IMR-90 (cell line): ENCODE measurements at regions not wholly inside any gene's neighbourhood (a gene's known extent, or its start where the extent isn't known, plus 50 kb on each side); places are given as distances from the start of the nearest gene placed in this dataset.

ENCODE experiments used
- ATAC-seq: fragments of 200-7000 bp; cut with Tn5 transposase; 2 replicates; pipeline ENCODE4 v1.9.1; 2020; ENCODE audit warnings: low read depth, mild to moderate bottlenecking, moderate library complexity
- BruUV-seq: library from RNA; stranded (reverse); fragments of 400-500 nt; replicated peaks from 2 replicates; lab custom pipeline; 2021; lab: Mats Ljungman, UMichigan
- CTCF ChIA-PET: fragments of 300-600 bp; formaldehyde crosslinking; extraction: SDS; loops from one replicate; lab custom pipeline; 2021; ENCODE audit warnings: antibody characterized with exemption; lab: Yijun Ruan, JAX
- POLR2A ChIA-PET: fragments of 300-600 bp; sonication (Branson Sonifier 250); formaldehyde crosslinking; loops from one replicate; lab custom pipeline; 2022; ENCODE audit warnings: antibody characterized with exemption; ENCODE audit not compliant: unreplicated experiment; lab: Charles Lee
- DNase-seq: peaks from one replicate; pipeline ENCODE4 v3.0.0; 2013
- H2AFZ ChIP-seq: replicated peaks from 2 replicates; pipeline ENCODE3; 2013; ENCODE audit warnings: low read length, mild to moderate bottlenecking; ENCODE audit not compliant: poor library complexity
- H2AK5ac ChIP-seq: 2 replicates; pipeline ENCODE4 v1.6.1; 2013; ENCODE audit warnings: low read depth, low read length, inconsistent platforms
- H2AK9ac ChIP-seq: replicated peaks from 2 replicates; pipeline ENCODE3; 2013; ENCODE audit warnings: mild to moderate bottlenecking, low read depth, low read length, moderate library complexity; ENCODE audit not compliant: poor library complexity
- H2BK120ac ChIP-seq: 2 replicates; pipeline ENCODE4 v1.6.1; 2013; ENCODE audit warnings: low read depth, low read length, inconsistent platforms
- H2BK15ac ChIP-seq: 3 replicates; pipeline ENCODE4 v1.6.1; 2013; ENCODE audit warnings: low read depth, low read length, inconsistent platforms
- H2BK20ac ChIP-seq: 2 replicates; pipeline ENCODE4 v1.6.1; 2013; ENCODE audit warnings: low read depth, mild to moderate bottlenecking, inconsistent platforms, low read length, moderate library complexity
- H2BK5ac ChIP-seq: 2 replicates; pipeline ENCODE4 v1.6.1; 2013; ENCODE audit warnings: mild to moderate bottlenecking, low read depth, low read length, inconsistent platforms; ENCODE audit not compliant: poor library complexity, severe bottlenecking
- H3K14ac ChIP-seq: replicated peaks from 2 replicates; pipeline ENCODE4 v1.6.1; 2013; ENCODE audit warnings: low read depth, low read length, inconsistent platforms
- H3K18ac ChIP-seq: 2 replicates; pipeline ENCODE4 v1.6.1; 2013; ENCODE audit warnings: low read depth, low read length, control low read depth
- H3K23ac ChIP-seq: 2 replicates; pipeline ENCODE4 v1.6.1; 2013; ENCODE audit warnings: low read depth, low read length, inconsistent platforms
- H3K27ac ChIP-seq: 2 replicates; pipeline ENCODE4 v1.5.1; 2013; ENCODE audit warnings: mild to moderate bottlenecking, control low read depth, low read length; ENCODE audit not compliant: insufficient read depth
- H3K27me3 ChIP-seq: 2 replicates; pipeline ENCODE4 v1.6.1; 2013; ENCODE audit warnings: low read length; ENCODE audit not compliant: control insufficient read depth, insufficient read depth
- H3K36me3 ChIP-seq: 2 replicates; pipeline ENCODE4 v1.6.1; 2013; ENCODE audit warnings: low read length, mixed read lengths; ENCODE audit not compliant: control insufficient read depth, insufficient read depth
- H3K4ac ChIP-seq: 2 replicates; pipeline ENCODE4 v1.6.1; 2013; ENCODE audit warnings: low read depth, low read length, inconsistent platforms
- H3K4me1 ChIP-seq: 2 replicates; pipeline ENCODE4 v1.6.1; 2013; ENCODE audit warnings: low read length, mixed read lengths; ENCODE audit not compliant: control insufficient read depth, insufficient read depth
- H3K4me2 ChIP-seq: 2 replicates; pipeline ENCODE4 v1.6.1; 2013; ENCODE audit warnings: low read depth, mild to moderate bottlenecking, control low read depth, low read length, moderate library complexity
- H3K4me3 ChIP-seq: 2 replicates; pipeline ENCODE4 v1.5.1; 2013; ENCODE audit warnings: low read depth, mild to moderate bottlenecking, control low read depth, low read length, moderate library complexity; ENCODE audit not compliant: insufficient read depth
- H3K56ac ChIP-seq: 2 replicates; pipeline ENCODE4 v1.6.1; 2013; ENCODE audit warnings: low read length, inconsistent platforms; ENCODE audit not compliant: insufficient read depth; ENCODE audit errors: extremely low read depth
- H3K79me1 ChIP-seq, 2 experiments: 2 replicates each; pipeline ENCODE4 v1.6.1; 2013; ENCODE audit warnings: low read length in 2 of 2, inconsistent platforms in 1 of 2, low read depth in 1 of 2
- H3K9ac ChIP-seq: 2 replicates; pipeline ENCODE4 v1.6.1; 2013; ENCODE audit warnings: low read depth, low read length, control low read depth
- H3K9me1 ChIP-seq: 2 replicates; pipeline ENCODE4 v1.6.1; 2013; ENCODE audit warnings: low read length, inconsistent platforms; ENCODE audit not compliant: insufficient read depth
- H3K9me3 ChIP-seq: 2 replicates; pipeline ENCODE4 v1.6.1; 2013; ENCODE audit warnings: low read length; ENCODE audit not compliant: control insufficient read depth, insufficient read depth
- H4K20me1 ChIP-seq: 2 replicates; pipeline ENCODE4 v1.6.1; 2013; ENCODE audit warnings: low read length, inconsistent platforms; ENCODE audit not compliant: insufficient read depth
- H4K5ac ChIP-seq: 2 replicates; pipeline ENCODE4 v1.6.1; 2013; ENCODE audit warnings: mild to moderate bottlenecking, low read depth, low read length, control low read depth
- H4K8ac ChIP-seq, 2 experiments: 2 replicates each; pipeline ENCODE4 v1.6.1; 2013; ENCODE audit warnings: low read depth in 2 of 2, low read length in 2 of 2, control low read depth in 1 of 2, inconsistent platforms in 1 of 2
- H4K91ac ChIP-seq: 2 replicates; pipeline ENCODE4 v1.6.1; 2013; ENCODE audit warnings: low read depth, low read length, inconsistent platforms; ENCODE audit not compliant: insufficient read depth
- BHLHE40 ChIP-seq: fragments of 150-350 bp; IDR thresholded peaks from 2 replicates; pipeline ENCODE4 v1.6.1; 2016; ENCODE audit warnings: mild to moderate bottlenecking, low read depth, low read length
- CEBPB ChIP-seq: IDR thresholded peaks from 2 replicates; pipeline ENCODE4 v1.6.1; 2012; ENCODE audit warnings: low read depth, low read length, improper control_type of control experiment
- CHD1 ChIP-seq: IDR thresholded peaks from 2 replicates; pipeline ENCODE4 v1.6.1; 2012; ENCODE audit warnings: low read depth, low read length, improper control_type of control experiment
- CTCF ChIP-seq: conservative IDR thresholded peaks from 2 replicates; pipeline ENCODE4 v1.5.1; 2012; ENCODE audit warnings: mild to moderate bottlenecking, low read depth, low read length, improper control_type of control experiment
- ELK1 ChIP-seq: fragments of 150-350 bp; IDR thresholded peaks from 2 replicates; pipeline ENCODE4 v1.6.1; 2016; ENCODE audit warnings: low read depth, mild to moderate bottlenecking, low read length, moderate library complexity, borderline replicate concordance
- FOS ChIP-seq: fragments of 150-350 bp; IDR thresholded peaks from 2 replicates; pipeline ENCODE4 v1.6.1; 2016; ENCODE audit warnings: low read depth, low read length
- MAFK ChIP-seq: IDR thresholded peaks from 2 replicates; pipeline ENCODE4 v1.6.1; 2012; ENCODE audit warnings: low read depth, low read length, improper control_type of control experiment
- MAZ ChIP-seq: IDR thresholded peaks from 2 replicates; pipeline ENCODE4 v1.6.1; 2012; ENCODE audit warnings: low read depth, mild to moderate bottlenecking, low read length, improper control_type of control experiment, moderate library complexity, borderline replicate concordance
- MXI1 ChIP-seq: IDR thresholded peaks from 2 replicates; pipeline ENCODE4 v1.6.1; 2012; ENCODE audit warnings: low read depth, mild to moderate bottlenecking, low read length, moderate library complexity, borderline replicate concordance
- NFE2L2 ChIP-seq: fragments of 150-350 bp; IDR thresholded peaks from 2 replicates; pipeline ENCODE4 v1.6.1; 2016; ENCODE audit warnings: low read depth, mild to moderate bottlenecking, low read length
- POLR2A ChIP-seq: IDR thresholded peaks from 2 replicates; pipeline ENCODE4 v1.6.1; 2012; ENCODE audit warnings: mild to moderate bottlenecking, low read depth, low read length
- RAD21 ChIP-seq: IDR thresholded peaks from 2 replicates; pipeline ENCODE4 v1.6.1; 2012; ENCODE audit warnings: low read length, improper control_type of control experiment
- RCOR1 ChIP-seq: IDR thresholded peaks from 2 replicates; pipeline ENCODE4 v1.6.1; 2012; ENCODE audit warnings: mild to moderate bottlenecking, low read length, improper control_type of control experiment; ENCODE audit not compliant: insufficient replicate concordance
- RFX5 ChIP-seq: IDR thresholded peaks from 2 replicates; pipeline ENCODE4 v1.8.0; 2012; ENCODE audit warnings: low read depth, mild to moderate bottlenecking, low read length, moderate library complexity
- SMC3 ChIP-seq: fragments of 150-350 bp; IDR thresholded peaks from 2 replicates; pipeline ENCODE4 v1.6.1; 2016; ENCODE audit warnings: low read depth, mild to moderate bottlenecking, antibody characterized with exemption, low read length, moderate library complexity
- USF2 ChIP-seq: fragments of 150-350 bp; IDR thresholded peaks from 2 replicates; pipeline ENCODE4 v1.6.1; 2017; ENCODE audit warnings: mild to moderate bottlenecking, antibody characterized with exemption, low read length, low read depth
- dilution Hi-C: fragments of 300-500 bp; cut with HindIII; formaldehyde crosslinking; loops from one replicate; pipeline ENCODE4 v1.14.3; 2018; ENCODE audit warnings: low sequenced_read_pairs; ENCODE audit not compliant: unreplicated experiment
- in situ Hi-C: fragments of 300-500 bp; cut with MboI; formaldehyde crosslinking; loops from 3 replicates; pipeline ENCODE4 v1.14.3; 2019; ENCODE audit warnings: low sequenced_read_pairs, inconsistent platforms, mixed read lengths
- intact Hi-C: fragments of 100-400 bp; cut with micrococcal nuclease; formaldehyde crosslinking; loops from 2 replicates; pipeline ENCODE4 v1.10.0; 2022

DNA sequence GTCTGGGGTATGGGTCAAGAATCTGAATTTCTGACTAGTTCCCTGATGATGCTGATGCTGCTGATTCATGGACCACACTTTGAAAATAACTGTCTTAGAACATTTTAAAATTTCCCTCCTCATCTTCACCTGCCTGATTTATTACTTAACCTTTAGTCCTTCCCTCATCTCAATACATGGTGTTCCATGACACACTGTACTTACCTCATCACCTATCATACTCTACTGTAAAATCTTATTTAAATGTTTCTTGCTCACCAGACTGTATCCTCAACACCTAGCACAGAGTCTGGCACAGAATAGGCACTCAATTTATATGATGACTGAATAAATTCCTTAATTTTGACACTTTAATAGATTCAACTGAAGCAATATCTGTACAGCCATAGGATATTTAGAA lies 95.7 kb downstream of the FAM161A start:
- no TSS peak for BruUV-seq
- H3K9me1 ChIP-seq: peaks cover 2% of the 10 kb centered on the region; the same call in 1 of the 2 replicates
- no peaks in the 10 kb centered on the region for H3K27me3 ChIP-seq
- no peak overlapping the region for H2BK15ac ChIP-seq
- no peak overlapping the region for H3K18ac ChIP-seq
- H3K4me2 ChIP-seq: no peak overlapping the region
- dilution Hi-C loops: no loop called here
- in situ Hi-C loops: no loop called here
- no peak overlapping the region for H2BK120ac ChIP-seq
- no peak overlapping the region for H3K4ac ChIP-seq
- H3K4me1 ChIP-seq: 0 out of 2 replicates have a peak, but pooled peaks cover 2% of the 10 kb centered on the region
- no peak for ATAC-seq
- H4K5ac ChIP-seq: no peak overlapping the region; the same call in 1 of the 2 replicates
- H3K23ac ChIP-seq: no peak overlapping the region
- H2AFZ ChIP-seq: no peak overlapping the region
- intact Hi-C loops: loop anchor here (2.0 kb wide), 1 partner anchor 219 kb away; the partner anchor contains the start of gene XPO1
- CTCF ChIA-PET: no interaction called here
- POLR2A ChIA-PET: no interaction called here
- H3K4me3 ChIP-seq: no peak overlapping the region
- no peak for DNase-seq
- no peak overlapping the region for H4K8ac ChIP-seq
- peaks cover 5% of the 10 kb centered on the region for H3K9me3 ChIP-seq
- H3K79me1 ChIP-seq: peaks cover 0 to 12% of the 10 kb centered on the region in 2 experiments; a peak in 2 of 4 replicates
- H2BK20ac ChIP-seq: no peak overlapping the region
- no peak overlapping the region for H3K27ac ChIP-seq
- H4K91ac ChIP-seq: no peak overlapping the region
- H2AK9ac ChIP-seq: no peak overlapping the region
- H4K20me1 ChIP-seq: peaks cover 3% of the 10 kb centered on the region; the same call in 1 of the 2 replicates
- TF ChIP-seq USF2 (no peak), CHD1 (no peak), ELK1 (no peak), RAD21 (no peak), MAFK (no peak), MAZ (no peak), FOS (no peak), BHLHE40 (no peak), CTCF (no peak), MXI1 (no peak), NFE2L2 (no peak), POLR2A (no peak), SMC3 (no peak), RCOR1 (no peak), CEBPB (no peak), RFX5 (no peak)
- H3K36me3 ChIP-seq: no peaks in the 10 kb centered on the region
- H2BK5ac ChIP-seq: no peak overlapping the region
- H3K9ac ChIP-seq: no peak overlapping the region
- no peak overlapping the region for H3K14ac ChIP-seq
- H3K56ac ChIP-seq: no peak overlapping the region
- H2AK5ac ChIP-seq: no peak overlapping the region
